ENCODE measurements at regions not wholly inside any gene's neighbourhood (a gene's known extent, or its start where the extent isn't known, plus 50 kb on each side); places are given as distances from the start of the nearest gene placed in this dataset.
"Not testable (repeated sequence)": the region's sequence is repeated elsewhere in the genome, so short reads cannot be mapped to it uniquely, and the experiment has no call there.

DNA sequence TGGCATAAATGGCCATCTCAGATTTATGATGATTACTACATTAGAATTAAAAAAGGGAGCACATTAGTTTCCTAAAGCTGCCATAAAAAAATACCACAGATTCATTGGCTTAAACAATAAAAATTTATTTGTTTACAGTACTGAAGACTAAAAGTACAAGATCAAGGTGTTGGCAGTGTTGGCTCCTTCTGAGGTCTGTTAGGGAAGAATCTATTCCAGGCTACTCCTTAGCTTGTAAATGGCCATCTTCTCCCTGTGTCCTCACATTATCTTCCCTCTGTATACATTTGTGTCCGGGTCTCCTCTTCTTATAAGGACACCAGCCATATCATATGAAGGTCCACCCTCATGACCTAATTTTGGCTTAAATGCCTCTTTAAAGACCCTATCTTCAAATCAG lies 341.0 kb downstream of the SLC7A11 start:
- Histone ChIP-seq H2AFZ (ENCODE audit: low read depth, low read length) (no peak overlapping the region), H3K4me3 (ENCODE audit: low read length) (no peak overlapping the region), H3K4me1 (ENCODE audit: insufficient read depth, low read length) (no peaks in the 10 kb centered on the region), H3K27me3 (ENCODE audit: insufficient read depth, low read length) (no peaks in the 10 kb centered on the region), H3K9me3 (ENCODE audit: low read length) (no peaks in the 10 kb centered on the region), H3K36me3 (ENCODE audit: insufficient read depth, low read length) (no peaks in the 10 kb centered on the region)

DNA sequence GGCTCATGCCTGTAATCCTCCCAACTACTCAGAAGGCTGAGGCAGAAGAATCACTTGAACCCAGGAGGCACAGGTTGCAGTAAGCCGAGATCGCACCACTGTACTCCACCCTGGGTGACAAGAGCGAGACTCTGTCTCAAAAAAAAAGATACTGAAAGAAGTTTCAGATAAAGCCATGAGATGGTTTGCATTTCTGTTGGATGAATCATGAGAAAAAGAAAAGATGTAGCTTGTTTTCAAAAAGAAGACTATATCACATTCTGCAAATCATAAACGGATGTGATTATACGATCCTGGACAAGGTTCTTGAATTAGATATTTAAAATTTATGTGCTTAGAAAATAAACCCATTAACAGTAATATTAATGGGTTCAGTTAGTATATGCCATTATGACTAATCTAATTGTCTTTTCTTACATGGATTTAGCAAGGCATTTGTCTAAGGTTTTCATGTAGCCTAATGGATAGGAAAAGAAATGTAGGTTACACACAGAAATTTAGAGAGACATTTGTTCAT lies 345.9 kb downstream of the SLC7A11 start:
- no peaks in the 10 kb centered on the region for H3K36me3 ChIP-seq (ENCODE audit: insufficient read depth, low read length)
- H3K4me1 ChIP-seq (ENCODE audit: insufficient read depth, low read length): no peaks in the 10 kb centered on the region
- no peaks in the 10 kb centered on the region for H3K27me3 ChIP-seq (ENCODE audit: insufficient read depth, low read length)
- H3K4me3 ChIP-seq (ENCODE audit: low read length): no peak overlapping the region
- no peaks in the 10 kb centered on the region for H3K9me3 ChIP-seq (ENCODE audit: low read length)
- H2AFZ ChIP-seq (ENCODE audit: low read depth, low read length): no peak overlapping the region

DNA sequence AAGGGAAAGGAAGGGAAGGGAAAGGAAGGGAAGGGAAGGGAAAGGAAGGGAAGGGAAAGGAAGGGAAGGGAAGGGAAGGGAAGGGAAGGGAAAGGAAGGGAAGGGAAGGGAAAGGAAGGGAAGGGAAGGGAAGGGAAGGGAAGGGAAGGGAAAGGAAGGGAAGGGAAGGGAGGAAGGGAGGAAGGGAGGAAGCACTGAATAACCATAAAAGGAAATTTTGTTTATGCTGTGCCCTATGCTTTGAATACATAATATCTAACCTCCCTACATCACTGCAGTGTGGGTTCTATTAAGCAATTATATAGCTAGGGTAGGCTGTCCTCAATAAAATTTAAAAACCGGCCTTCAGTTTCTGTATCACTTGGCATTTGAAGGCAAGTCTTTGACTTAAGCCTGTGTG lies 346.6 kb downstream of the SLC7A11 start:
- H3K36me3 ChIP-seq (ENCODE audit: insufficient read depth, low read length); H3K4me1 ChIP-seq (ENCODE audit: insufficient read depth, low read length): not testable (repeated sequence)

DNA sequence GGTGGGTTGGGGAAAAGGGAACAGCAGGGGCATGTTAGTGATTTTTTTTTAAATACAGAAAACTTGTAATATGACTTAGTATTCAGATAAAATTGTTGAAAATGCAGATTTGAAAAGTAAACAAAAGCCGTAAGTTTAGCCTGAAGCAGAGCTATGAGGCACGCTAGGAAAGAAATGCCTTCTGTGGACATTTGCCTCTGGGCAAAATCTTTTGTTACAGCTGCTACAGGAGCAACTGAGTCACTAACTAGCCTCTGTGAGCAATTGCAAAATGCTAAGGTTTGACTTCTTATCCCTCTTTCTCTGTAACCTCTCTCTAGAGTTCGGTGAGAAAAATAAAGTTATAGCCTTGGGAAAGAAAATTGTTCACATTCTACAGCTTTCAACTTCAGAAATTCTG lies 350.0 kb downstream of the SLC7A11 start:
- H3K27me3 ChIP-seq (ENCODE audit: insufficient read depth, low read length): no peaks in the 10 kb centered on the region
- no peaks in the 10 kb centered on the region for H3K4me1 ChIP-seq (ENCODE audit: insufficient read depth, low read length)
- H3K9me3 ChIP-seq (ENCODE audit: low read length): no peaks in the 10 kb centered on the region
- no peak overlapping the region for H2AFZ ChIP-seq (ENCODE audit: low read depth, low read length)
- H3K36me3 ChIP-seq (ENCODE audit: insufficient read depth, low read length): no peaks in the 10 kb centered on the region
- no peak overlapping the region for H3K4me3 ChIP-seq (ENCODE audit: low read length)

More for the DNA sequence above, 346.6 kb downstream of the SLC7A11 start:
- not testable (repeated sequence) for H3K4me3 ChIP-seq (ENCODE audit: low read length); H2AFZ ChIP-seq (ENCODE audit: low read depth, low read length); H3K9me3 ChIP-seq (ENCODE audit: low read length); H3K27me3 ChIP-seq (ENCODE audit: insufficient read depth, low read length)

DNA sequence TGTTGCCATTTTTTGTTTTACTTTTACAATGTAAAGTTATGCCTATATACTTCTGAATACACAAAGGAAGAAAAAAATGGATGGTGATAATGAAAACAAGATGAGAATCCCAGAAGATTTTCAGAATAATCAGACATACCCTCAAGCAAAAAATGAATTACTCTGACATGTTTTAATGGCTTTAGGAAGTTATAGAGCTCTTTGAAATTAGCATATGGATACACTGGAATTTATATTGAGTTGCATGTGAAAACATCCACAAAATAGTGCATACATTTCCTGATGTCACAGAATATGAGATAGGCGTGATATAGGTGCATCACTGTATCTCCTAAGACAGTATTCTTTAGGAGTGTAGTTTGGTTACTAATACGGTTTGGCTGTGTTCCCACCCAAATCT lies 351.3 kb downstream of the SLC7A11 start:
- Histone ChIP-seq H3K36me3 (ENCODE audit: insufficient read depth, low read length) (no peaks in the 10 kb centered on the region), H3K27me3 (ENCODE audit: insufficient read depth, low read length) (no peaks in the 10 kb centered on the region), H3K9me3 (ENCODE audit: low read length) (no peaks in the 10 kb centered on the region), H3K4me1 (ENCODE audit: insufficient read depth, low read length) (no peaks in the 10 kb centered on the region), H3K4me3 (ENCODE audit: low read length) (no peak overlapping the region), H2AFZ (ENCODE audit: low read depth, low read length) (no peak overlapping the region)

DNA sequence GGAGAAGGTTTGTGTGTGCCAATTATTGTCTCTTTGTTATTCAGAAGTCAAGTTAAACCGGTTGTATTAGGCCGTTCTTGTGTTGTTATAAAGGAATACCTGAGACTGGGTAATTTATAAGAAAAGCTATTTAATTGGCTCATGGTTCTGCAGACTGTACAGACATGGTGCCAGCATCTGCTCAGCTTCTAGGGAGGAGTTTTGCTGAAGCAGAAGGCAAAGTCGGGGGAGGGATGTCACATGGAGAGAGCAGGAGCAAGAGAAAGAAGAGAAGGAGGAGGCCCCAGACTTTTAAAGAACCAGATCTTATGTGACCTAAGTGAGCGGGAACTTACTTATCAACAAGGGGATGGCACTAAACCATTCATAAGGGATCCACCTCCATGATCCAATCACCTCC lies 349.3 kb upstream of the PCDH18 start:
- Histone ChIP-seq H3K4me1 (ENCODE audit: insufficient read depth, low read length) (no peaks in the 10 kb centered on the region), H3K4me3 (ENCODE audit: low read length) (no peak overlapping the region), H3K36me3 (ENCODE audit: insufficient read depth, low read length) (no peaks in the 10 kb centered on the region), H2AFZ (ENCODE audit: low read depth, low read length) (no peak overlapping the region), H3K9me3 (ENCODE audit: low read length) (no peaks in the 10 kb centered on the region), H3K27me3 (ENCODE audit: insufficient read depth, low read length) (no peaks in the 10 kb centered on the region)

DNA sequence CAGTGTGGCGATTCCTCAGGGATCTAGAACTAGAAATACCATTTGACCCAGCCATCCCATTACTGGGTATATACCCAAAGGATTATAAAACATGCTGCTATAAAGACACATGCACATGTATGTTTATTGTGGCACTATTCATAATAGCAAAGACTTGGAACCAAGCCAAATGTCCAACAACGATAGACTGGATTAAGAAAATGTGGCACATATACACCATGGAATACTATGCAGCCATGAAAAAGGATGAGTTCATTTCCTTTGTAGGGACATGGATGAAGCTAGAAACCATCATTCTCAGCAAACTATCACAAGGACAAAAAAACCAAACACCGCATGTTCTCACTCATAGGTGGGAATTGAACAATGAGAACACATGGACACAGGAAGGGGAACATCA lies 335.8 kb upstream of the PCDH18 start:
- not testable (repeated sequence) for H2AFZ ChIP-seq (ENCODE audit: low read depth, low read length); H3K4me1 ChIP-seq (ENCODE audit: insufficient read depth, low read length); H3K9me3 ChIP-seq (ENCODE audit: low read length); H3K27me3 ChIP-seq (ENCODE audit: insufficient read depth, low read length); H3K4me3 ChIP-seq (ENCODE audit: low read length); H3K36me3 ChIP-seq (ENCODE audit: insufficient read depth, low read length)

DNA sequence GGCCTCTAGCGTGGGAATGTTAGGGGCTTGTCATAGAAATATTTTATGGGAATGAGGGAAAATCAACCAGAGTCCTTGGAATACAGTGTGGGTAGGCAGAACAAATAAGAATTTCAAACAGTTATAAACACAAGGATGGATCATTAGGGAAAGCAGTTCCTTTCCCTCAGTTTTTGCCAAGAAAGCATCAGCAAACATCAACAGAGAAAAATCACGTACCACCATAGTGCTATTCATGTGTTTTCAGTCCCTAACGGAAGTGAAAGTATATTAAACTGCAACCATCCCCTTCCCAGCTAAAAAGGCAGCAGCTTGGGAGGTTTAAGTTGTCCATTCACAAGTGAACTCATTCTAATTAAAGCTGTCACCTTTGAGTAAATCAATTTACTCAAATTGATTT lies 334.4 kb upstream of the PCDH18 start:
- no peak overlapping the region for H2AFZ ChIP-seq (ENCODE audit: low read depth, low read length)
- no peaks in the 10 kb centered on the region for H3K36me3 ChIP-seq (ENCODE audit: insufficient read depth, low read length)
- H3K9me3 ChIP-seq (ENCODE audit: low read length): no peaks in the 10 kb centered on the region
- H3K4me3 ChIP-seq (ENCODE audit: low read length): no peak overlapping the region
- H3K4me1 ChIP-seq (ENCODE audit: insufficient read depth, low read length): no peaks in the 10 kb centered on the region
- no peaks in the 10 kb centered on the region for H3K27me3 ChIP-seq (ENCODE audit: insufficient read depth, low read length)

DNA sequence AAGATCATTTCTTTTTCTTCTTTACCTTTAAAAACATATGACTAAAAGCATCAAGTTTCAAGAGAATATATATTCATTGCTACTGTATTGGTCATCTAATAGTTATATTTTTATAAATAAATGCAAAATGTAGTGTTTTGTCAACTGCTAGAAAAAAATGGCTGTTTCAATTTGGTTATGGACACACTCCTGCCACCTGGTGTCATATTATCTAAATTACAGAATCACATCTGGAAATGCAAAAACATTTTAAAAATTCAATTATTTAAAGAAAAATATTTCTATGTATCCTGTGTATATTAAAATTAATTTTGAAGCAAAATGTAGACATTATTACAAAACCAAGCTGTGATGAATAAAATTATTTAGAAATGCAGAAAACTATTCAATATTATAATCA lies 329.4 kb upstream of the PCDH18 start:
- Histone ChIP-seq H3K4me1 (ENCODE audit: insufficient read depth, low read length) (no peaks in the 10 kb centered on the region), H3K36me3 (ENCODE audit: insufficient read depth, low read length) (no peaks in the 10 kb centered on the region), H3K4me3 (ENCODE audit: low read length) (no peak overlapping the region), H3K9me3 (ENCODE audit: low read length) (no peaks in the 10 kb centered on the region), H2AFZ (ENCODE audit: low read depth, low read length) (no peak overlapping the region), H3K27me3 (ENCODE audit: insufficient read depth, low read length) (no peaks in the 10 kb centered on the region)

DNA sequence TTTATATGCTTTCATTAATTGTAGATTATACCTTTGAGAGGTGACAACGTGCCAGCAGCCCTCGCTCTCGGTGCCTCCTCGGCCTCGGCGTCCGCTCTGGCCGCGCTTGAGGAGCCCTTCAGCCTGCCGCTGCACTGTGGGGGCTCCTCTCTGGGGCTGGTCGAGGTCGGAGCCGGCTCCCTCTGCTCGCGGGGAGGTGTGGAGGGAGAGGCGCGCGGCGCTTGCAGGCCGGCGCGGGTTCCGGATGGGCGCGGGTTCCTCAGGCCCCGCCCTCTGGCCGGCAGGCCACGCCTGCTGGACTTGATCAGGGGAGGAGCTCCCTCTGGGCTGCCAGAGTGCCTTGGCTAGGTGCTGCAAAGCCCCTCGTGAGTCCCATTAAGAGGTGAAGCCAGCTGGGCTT lies 321.1 kb upstream of the PCDH18 start:
- Histone ChIP-seq H2AFZ (ENCODE audit: low read depth, low read length) (no peak overlapping the region), H3K27me3 (ENCODE audit: insufficient read depth, low read length) (no peaks in the 10 kb centered on the region), H3K4me1 (ENCODE audit: insufficient read depth, low read length) (no peaks in the 10 kb centered on the region)

DNA sequence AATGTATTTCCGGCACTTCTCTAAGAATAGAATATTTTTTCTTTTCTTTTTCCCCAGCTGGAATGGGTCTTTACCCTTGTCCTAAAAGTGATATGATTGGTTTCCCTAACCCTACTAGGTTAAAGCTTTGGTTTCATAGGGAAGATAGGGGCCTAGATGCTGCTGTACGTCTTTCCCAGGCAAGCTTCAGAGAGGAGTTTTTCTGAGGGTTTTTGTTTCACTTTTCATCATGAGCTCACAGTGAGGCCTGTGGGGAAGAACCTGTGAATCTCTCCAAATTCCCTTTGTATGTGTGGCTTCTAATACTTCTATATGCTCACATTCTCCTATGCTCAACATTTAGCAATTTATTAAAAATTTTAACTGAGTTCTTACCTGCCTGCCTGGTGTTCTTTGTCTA lies 320.0 kb upstream of the PCDH18 start:
- Histone ChIP-seq H3K9me3 (ENCODE audit: low read length) (no peaks in the 10 kb centered on the region), H3K4me3 (ENCODE audit: low read length) (no peak overlapping the region), H3K36me3 (ENCODE audit: insufficient read depth, low read length) (no peaks in the 10 kb centered on the region), H2AFZ (ENCODE audit: low read depth, low read length) (no peak overlapping the region), H3K4me1 (ENCODE audit: insufficient read depth, low read length) (no peaks in the 10 kb centered on the region), H3K27me3 (ENCODE audit: insufficient read depth, low read length) (no peaks in the 10 kb centered on the region)

More for the DNA sequence above, 321.1 kb upstream of the PCDH18 start:
- H3K36me3 ChIP-seq (ENCODE audit: insufficient read depth, low read length): no peaks in the 10 kb centered on the region
- H3K4me3 ChIP-seq (ENCODE audit: low read length): no peak overlapping the region
- no peaks in the 10 kb centered on the region for H3K9me3 ChIP-seq (ENCODE audit: low read length)

DNA sequence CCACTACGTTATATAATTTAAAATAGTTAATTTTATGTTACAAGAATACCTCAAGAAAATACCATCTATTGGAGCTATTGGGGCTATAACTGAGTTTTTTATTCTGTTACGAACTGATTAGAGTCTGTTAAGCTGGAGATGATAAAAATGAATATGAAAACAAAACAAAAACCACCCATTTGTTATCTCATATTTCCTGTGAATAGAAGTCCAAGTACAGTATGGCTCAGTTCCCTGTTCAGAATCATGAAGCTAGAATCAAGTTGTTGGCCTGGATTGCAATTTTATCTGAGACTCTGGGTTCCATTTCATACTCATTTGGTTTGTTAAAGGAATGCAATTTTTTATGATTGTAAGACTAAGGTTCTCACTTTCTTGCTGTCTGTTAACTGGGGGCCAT lies 319.1 kb upstream of the PCDH18 start:
- H3K4me1 ChIP-seq (ENCODE audit: insufficient read depth, low read length): no peaks in the 10 kb centered on the region
- no peaks in the 10 kb centered on the region for H3K27me3 ChIP-seq (ENCODE audit: insufficient read depth, low read length)
- no peak overlapping the region for H3K4me3 ChIP-seq (ENCODE audit: low read length)
- no peaks in the 10 kb centered on the region for H3K9me3 ChIP-seq (ENCODE audit: low read length)
- no peaks in the 10 kb centered on the region for H3K36me3 ChIP-seq (ENCODE audit: insufficient read depth, low read length)
- no peak overlapping the region for H2AFZ ChIP-seq (ENCODE audit: low read depth, low read length)

DNA sequence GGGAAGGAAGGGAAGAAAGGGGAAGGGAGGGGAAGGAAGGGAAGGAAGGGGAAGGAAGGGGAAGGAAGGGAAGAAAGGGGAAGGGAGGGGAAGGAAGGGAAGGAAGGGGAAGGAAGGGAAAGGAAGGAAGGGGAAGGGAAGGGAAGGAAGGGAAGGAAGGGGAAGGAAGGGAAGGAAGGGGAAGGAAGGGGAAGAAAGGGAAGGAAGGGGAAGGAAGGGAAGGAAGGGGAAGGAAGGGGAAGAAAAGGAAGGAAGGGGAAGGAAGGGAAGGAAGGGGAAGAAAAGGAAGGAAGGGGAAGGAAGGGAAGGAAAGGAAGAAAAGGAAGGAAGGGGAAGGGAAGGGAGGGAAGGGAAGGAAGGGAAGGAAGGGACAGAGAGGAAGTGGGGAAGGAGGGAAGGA lies 295.7 kb upstream of the PCDH18 start:
- H2AFZ ChIP-seq (ENCODE audit: low read depth, low read length); H3K4me3 ChIP-seq (ENCODE audit: low read length); H3K9me3 ChIP-seq (ENCODE audit: low read length); H3K4me1 ChIP-seq (ENCODE audit: insufficient read depth, low read length); H3K27me3 ChIP-seq (ENCODE audit: insufficient read depth, low read length); H3K36me3 ChIP-seq (ENCODE audit: insufficient read depth, low read length): not testable (repeated sequence)

DNA sequence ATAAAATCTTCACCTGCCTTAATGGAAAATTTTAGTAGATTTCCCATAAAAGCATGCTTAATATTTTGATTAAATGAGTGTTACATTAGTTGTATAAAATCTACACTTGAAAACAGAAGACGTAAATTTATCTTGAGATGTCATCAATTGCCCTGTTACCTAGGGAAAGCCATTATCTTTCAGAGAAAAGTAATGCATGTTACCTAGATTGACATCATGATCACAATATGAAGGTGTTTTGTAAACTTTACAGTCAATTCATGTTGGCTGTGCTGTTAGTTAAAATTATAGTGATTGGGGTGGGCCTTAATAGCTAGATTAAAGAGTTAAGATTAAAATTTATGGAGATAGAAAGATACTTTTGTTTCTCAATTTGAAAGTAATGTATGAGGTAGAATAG lies 293.2 kb upstream of the PCDH18 start:
- H3K9me3 ChIP-seq (ENCODE audit: low read length): peaks cover 4% of the 10 kb centered on the region
- H2AFZ ChIP-seq (ENCODE audit: low read depth, low read length): no peak overlapping the region
- H3K4me1 ChIP-seq (ENCODE audit: insufficient read depth, low read length): no peaks in the 10 kb centered on the region
- H3K36me3 ChIP-seq (ENCODE audit: insufficient read depth, low read length): no peaks in the 10 kb centered on the region
- H3K27me3 ChIP-seq (ENCODE audit: insufficient read depth, low read length): no peaks in the 10 kb centered on the region
- H3K4me3 ChIP-seq (ENCODE audit: low read length): no peak overlapping the region

Measured in neuron (in vitro differentiated cells).